WTC11 (cell line): ENCODE measurements at regions not wholly inside any gene's neighbourhood (a gene's known extent, or its start where the extent isn't known, plus 50 kb on each side); places are given as distances from the start of the nearest gene placed in this dataset.

Experiments
- ATAC-seq: fragments of 200-7000 bp; cut with Tn5 transposase; 2 replicates; pipeline ENCODE4 v1.10.0; 2021; ENCODE audit warnings: mild to moderate bottlenecking, moderate library complexity
- CTCF ChIA-PET: fragments of 300-600 bp; sonication (Branson Sonifier 250); formaldehyde crosslinking; loops from one replicate; lab custom pipeline; 2021; ENCODE audit warnings: antibody characterized with exemption; lab: Charles Lee
- POLR2A ChIA-PET: fragments of 350-600 bp; sonication (Branson Sonifier 250); formaldehyde crosslinking; loops from one replicate; lab custom pipeline; 2021; ENCODE audit warnings: antibody characterized with exemption; lab: Charles Lee
- DNase-seq: peaks from one replicate; pipeline ENCODE4 v3.0.0; 2021; ENCODE audit warnings: low spot score
- H3K27ac Mint-ChIP-seq: 2 replicates; pipeline ENCODE4 v1.8.0; 2021; ENCODE audit warnings: mixed read lengths
- H3K27me3 Mint-ChIP-seq: 2 replicates; pipeline ENCODE4 v1.8.0; 2021; ENCODE audit warnings: low read depth, mild to moderate bottlenecking, moderate library complexity, mixed read lengths
- H3K36me3 Mint-ChIP-seq: 2 replicates; pipeline ENCODE4 v1.8.0; 2021; ENCODE audit warnings: mixed read lengths
- H3K4me1 Mint-ChIP-seq: 2 replicates; pipeline ENCODE4 v1.8.0; 2022; ENCODE audit warnings: mixed read lengths
- H3K4me3 Mint-ChIP-seq: 2 replicates; pipeline ENCODE4 v1.8.0; 2021; ENCODE audit warnings: mild to moderate bottlenecking, moderate library complexity, mixed read lengths
- H3K9me3 Mint-ChIP-seq: 2 replicates; pipeline ENCODE4 v1.8.0; 2021; ENCODE audit warnings: mixed read lengths
- CREB1 ChIP-seq: sonication (generic); formaldehyde crosslinking; IDR thresholded peaks from 2 replicates; pipeline ENCODE4 v1.8.0; 2023; ENCODE audit warnings: mild to moderate bottlenecking, missing genetic modification reagents
- ETV6 ChIP-seq: sonication (generic); formaldehyde crosslinking; IDR thresholded peaks from 2 replicates; pipeline ENCODE4 v1.8.1; 2022; ENCODE audit warnings: mild to moderate bottlenecking, missing genetic modification reagents
- GTF2I ChIP-seq: fragments of 250-450 bp; sonication (Bioruptor Pico); conservative IDR thresholded peaks from 2 replicates; pipeline ENCODE4 v1.4.0; 2021; ENCODE audit warnings: mild to moderate bottlenecking
- KAT7 ChIP-seq: sonication (generic); formaldehyde crosslinking; IDR thresholded peaks from 2 replicates; pipeline ENCODE4 v1.8.1; 2023; ENCODE audit warnings: missing genetic modification reagents, mild to moderate bottlenecking, borderline replicate concordance
- MXD4 ChIP-seq: fragments of 250-450 bp; sonication (Bioruptor Pico); IDR thresholded peaks from 2 replicates; pipeline ENCODE4 v1.8.0; 2021; ENCODE audit warnings: mild to moderate bottlenecking, moderate library complexity, borderline replicate concordance
- NFE2L1 ChIP-seq: sonication (generic); formaldehyde crosslinking; IDR thresholded peaks from 2 replicates; pipeline ENCODE4 v1.8.1; 2023; ENCODE audit warnings: missing genetic modification reagents
- RORB ChIP-seq: fragments of 250-450 bp; sonication (Bioruptor Pico); IDR thresholded peaks from 2 replicates; pipeline ENCODE4 v1.9.0; 2021; ENCODE audit warnings: mild to moderate bottlenecking
- SMAD3 ChIP-seq: sonication (generic); formaldehyde crosslinking; IDR thresholded peaks from 2 replicates; pipeline ENCODE4 v1.8.0; 2022; ENCODE audit warnings: missing genetic modification reagents, mild to moderate bottlenecking, borderline replicate concordance
- SMAD4 ChIP-seq: sonication (generic); formaldehyde crosslinking; IDR thresholded peaks from 2 replicates; pipeline ENCODE4 v1.8.0; 2022; ENCODE audit warnings: mild to moderate bottlenecking, missing genetic modification reagents
- TP53 ChIP-seq: sonication (generic); formaldehyde crosslinking; IDR thresholded peaks from 2 replicates; pipeline ENCODE4 v1.8.1; 2023; ENCODE audit warnings: mild to moderate bottlenecking, missing genetic modification reagents
- ZBTB21 ChIP-seq: sonication (generic); formaldehyde crosslinking; IDR thresholded peaks from 2 replicates; pipeline ENCODE4 v1.8.1; 2023; ENCODE audit warnings: mild to moderate bottlenecking, missing genetic modification reagents, borderline replicate concordance
- ZNF121 ChIP-seq: sonication (generic); formaldehyde crosslinking; IDR thresholded peaks from 2 replicates; pipeline ENCODE4 v1.8.0; 2023; ENCODE audit warnings: missing genetic modification reagents
- ZNF232 ChIP-seq: sonication (generic); formaldehyde crosslinking; IDR thresholded peaks from 2 replicates; pipeline ENCODE4 v1.8.0; 2022; ENCODE audit warnings: mild to moderate bottlenecking, missing genetic modification reagents
- TF ChIP-seq, protein P1 (sequence below): sonication (generic); formaldehyde crosslinking; IDR thresholded peaks from 2 replicates; pipeline ENCODE4 v1.8.1; 2022; ENCODE audit warnings: low read depth, missing genetic modification reagents, borderline replicate concordance
- TF ChIP-seq, protein P2 (sequence below): sonication (generic); formaldehyde crosslinking; conservative IDR thresholded peaks from 2 replicates; pipeline ENCODE4 v1.8.1; 2023; ENCODE audit warnings: mild to moderate bottlenecking, low read depth, missing genetic modification reagents, moderate library complexity
- TF ChIP-seq, protein P3 (sequence below): sonication (generic); formaldehyde crosslinking; IDR thresholded peaks from 2 replicates; pipeline ENCODE4 v1.8.0; 2022; ENCODE audit warnings: mild to moderate bottlenecking, missing genetic modification reagents
- TF ChIP-seq, protein P4 (sequence below): fragments of 250-450 bp; sonication (Bioruptor Pico); IDR thresholded peaks from 2 replicates; pipeline ENCODE4 v1.9.0; 2021; ENCODE audit warnings: mild to moderate bottlenecking, borderline replicate concordance
- TF ChIP-seq, protein P5 (sequence below): sonication (generic); formaldehyde crosslinking; IDR thresholded peaks from 2 replicates; pipeline ENCODE4 v1.8.1; 2022; ENCODE audit warnings: missing genetic modification reagents, borderline replicate concordance

DNA sequence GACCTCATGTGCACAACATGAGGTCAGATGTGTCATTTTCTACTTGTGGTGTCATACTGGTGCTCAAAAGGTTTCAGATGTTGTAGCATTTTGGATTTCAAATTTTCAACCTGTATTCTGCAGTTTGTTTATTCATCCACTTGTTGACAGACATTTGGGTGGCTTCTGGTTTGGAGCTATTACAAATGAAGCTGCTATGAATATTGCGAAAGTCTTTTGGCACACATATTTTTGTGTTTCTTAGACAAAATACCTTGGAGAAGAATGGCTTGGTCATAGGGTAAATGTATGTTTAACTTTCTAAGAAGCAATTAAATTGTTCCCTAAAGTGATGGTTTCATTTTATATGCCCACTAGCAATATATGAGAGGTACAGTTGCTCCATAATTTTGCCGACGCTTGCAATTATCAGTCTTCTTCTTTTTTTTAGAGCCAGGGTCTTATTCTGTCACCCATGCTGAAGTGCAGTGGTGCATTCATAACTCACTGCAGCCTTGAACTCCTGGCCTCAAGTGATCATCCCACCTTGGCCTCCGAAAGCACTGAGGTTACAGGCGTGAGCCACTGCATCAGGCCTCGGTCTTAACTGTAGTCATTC, 70.7 kb upstream of the TRPC7 start:
- TF ChIP-seq, protein P1, sequence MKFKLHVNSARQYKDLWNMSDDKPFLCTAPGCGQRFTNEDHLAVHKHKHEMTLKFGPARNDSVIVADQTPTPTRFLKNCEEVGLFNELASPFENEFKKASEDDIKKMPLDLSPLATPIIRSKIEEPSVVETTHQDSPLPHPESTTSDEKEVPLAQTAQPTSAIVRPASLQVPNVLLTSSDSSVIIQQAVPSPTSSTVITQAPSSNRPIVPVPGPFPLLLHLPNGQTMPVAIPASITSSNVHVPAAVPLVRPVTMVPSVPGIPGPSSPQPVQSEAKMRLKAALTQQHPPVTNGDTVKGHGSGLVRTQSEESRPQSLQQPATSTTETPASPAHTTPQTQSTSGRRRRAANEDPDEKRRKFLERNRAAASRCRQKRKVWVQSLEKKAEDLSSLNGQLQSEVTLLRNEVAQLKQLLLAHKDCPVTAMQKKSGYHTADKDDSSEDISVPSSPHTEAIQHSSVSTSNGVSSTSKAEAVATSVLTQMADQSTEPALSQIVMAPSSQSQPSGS: no peak
- TF ChIP-seq, protein P2, sequence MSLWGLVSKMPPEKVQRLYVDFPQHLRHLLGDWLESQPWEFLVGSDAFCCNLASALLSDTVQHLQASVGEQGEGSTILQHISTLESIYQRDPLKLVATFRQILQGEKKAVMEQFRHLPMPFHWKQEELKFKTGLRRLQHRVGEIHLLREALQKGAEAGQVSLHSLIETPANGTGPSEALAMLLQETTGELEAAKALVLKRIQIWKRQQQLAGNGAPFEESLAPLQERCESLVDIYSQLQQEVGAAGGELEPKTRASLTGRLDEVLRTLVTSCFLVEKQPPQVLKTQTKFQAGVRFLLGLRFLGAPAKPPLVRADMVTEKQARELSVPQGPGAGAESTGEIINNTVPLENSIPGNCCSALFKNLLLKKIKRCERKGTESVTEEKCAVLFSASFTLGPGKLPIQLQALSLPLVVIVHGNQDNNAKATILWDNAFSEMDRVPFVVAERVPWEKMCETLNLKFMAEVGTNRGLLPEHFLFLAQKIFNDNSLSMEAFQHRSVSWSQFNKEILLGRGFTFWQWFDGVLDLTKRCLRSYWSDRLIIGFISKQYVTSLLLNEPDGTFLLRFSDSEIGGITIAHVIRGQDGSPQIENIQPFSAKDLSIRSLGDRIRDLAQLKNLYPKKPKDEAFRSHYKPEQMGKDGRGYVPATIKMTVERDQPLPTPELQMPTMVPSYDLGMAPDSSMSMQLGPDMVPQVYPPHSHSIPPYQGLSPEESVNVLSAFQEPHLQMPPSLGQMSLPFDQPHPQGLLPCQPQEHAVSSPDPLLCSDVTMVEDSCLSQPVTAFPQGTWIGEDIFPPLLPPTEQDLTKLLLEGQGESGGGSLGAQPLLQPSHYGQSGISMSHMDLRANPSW (CRISPR knock-in tag): no peak
- TF ChIP-seq NFE2L1 (no peak), SMAD4 (no peak), RORB (CRISPR knock-in tag) (no peak)
- TF ChIP-seq, protein P3, sequence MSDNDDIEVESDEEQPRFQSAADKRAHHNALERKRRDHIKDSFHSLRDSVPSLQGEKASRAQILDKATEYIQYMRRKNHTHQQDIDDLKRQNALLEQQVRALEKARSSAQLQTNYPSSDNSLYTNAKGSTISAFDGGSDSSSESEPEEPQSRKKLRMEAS (CRISPR knock-in tag): no peak
- Mint-ChIP-seq H3K4me1 (peaks cover 3% of the 10 kb centered on the region; the same call in 1 of the 2 replicates), H3K27me3 (peaks cover 5% of the 10 kb centered on the region), H3K27ac (no peak overlapping the region), H3K4me3 (no peak overlapping the region), H3K36me3 (no peaks in the 10 kb centered on the region), H3K9me3 (no peaks in the 10 kb centered on the region)
- ATAC-seq (no peak), DNase-seq (no peak)
- ChIA-PET CTCF (no interaction called here), POLR2A (no interaction called here)

DNA sequence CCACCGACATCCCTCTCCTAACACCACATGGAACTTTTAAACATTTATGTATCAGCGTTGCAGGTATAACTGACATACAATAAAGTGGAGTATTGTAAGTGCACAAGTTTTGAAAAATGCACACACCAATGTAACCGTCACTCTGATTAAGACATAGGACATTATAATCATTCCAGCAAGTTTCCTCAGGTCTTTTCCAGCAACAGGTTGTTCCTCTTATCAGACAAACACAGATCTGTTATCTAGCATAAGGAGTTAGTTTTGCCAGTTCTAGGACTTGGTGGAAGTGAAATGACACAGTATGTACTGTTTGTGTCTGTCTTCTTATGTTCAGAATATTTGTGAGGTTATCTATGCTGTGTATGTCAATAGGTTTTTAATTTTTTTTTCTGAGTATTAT, 69.5 kb upstream of the TRPC7 start:
- DNase-seq (no peak), ATAC-seq (no peak)
- Mint-ChIP-seq H3K36me3 (no peaks in the 10 kb centered on the region), H3K4me3 (no peak overlapping the region)
- TF ChIP-seq, protein P4, sequence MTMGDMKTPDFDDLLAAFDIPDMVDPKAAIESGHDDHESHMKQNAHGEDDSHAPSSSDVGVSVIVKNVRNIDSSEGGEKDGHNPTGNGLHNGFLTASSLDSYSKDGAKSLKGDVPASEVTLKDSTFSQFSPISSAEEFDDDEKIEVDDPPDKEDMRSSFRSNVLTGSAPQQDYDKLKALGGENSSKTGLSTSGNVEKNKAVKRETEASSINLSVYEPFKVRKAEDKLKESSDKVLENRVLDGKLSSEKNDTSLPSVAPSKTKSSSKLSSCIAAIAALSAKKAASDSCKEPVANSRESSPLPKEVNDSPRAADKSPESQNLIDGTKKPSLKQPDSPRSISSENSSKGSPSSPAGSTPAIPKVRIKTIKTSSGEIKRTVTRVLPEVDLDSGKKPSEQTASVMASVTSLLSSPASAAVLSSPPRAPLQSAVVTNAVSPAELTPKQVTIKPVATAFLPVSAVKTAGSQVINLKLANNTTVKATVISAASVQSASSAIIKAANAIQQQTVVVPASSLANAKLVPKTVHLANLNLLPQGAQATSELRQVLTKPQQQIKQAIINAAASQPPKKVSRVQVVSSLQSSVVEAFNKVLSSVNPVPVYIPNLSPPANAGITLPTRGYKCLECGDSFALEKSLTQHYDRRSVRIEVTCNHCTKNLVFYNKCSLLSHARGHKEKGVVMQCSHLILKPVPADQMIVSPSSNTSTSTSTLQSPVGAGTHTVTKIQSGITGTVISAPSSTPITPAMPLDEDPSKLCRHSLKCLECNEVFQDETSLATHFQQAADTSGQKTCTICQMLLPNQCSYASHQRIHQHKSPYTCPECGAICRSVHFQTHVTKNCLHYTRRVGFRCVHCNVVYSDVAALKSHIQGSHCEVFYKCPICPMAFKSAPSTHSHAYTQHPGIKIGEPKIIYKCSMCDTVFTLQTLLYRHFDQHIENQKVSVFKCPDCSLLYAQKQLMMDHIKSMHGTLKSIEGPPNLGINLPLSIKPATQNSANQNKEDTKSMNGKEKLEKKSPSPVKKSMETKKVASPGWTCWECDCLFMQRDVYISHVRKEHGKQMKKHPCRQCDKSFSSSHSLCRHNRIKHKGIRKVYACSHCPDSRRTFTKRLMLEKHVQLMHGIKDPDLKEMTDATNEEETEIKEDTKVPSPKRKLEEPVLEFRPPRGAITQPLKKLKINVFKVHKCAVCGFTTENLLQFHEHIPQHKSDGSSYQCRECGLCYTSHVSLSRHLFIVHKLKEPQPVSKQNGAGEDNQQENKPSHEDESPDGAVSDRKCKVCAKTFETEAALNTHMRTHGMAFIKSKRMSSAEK (CRISPR knock-in tag): no peak
- TF ChIP-seq, protein P5, sequence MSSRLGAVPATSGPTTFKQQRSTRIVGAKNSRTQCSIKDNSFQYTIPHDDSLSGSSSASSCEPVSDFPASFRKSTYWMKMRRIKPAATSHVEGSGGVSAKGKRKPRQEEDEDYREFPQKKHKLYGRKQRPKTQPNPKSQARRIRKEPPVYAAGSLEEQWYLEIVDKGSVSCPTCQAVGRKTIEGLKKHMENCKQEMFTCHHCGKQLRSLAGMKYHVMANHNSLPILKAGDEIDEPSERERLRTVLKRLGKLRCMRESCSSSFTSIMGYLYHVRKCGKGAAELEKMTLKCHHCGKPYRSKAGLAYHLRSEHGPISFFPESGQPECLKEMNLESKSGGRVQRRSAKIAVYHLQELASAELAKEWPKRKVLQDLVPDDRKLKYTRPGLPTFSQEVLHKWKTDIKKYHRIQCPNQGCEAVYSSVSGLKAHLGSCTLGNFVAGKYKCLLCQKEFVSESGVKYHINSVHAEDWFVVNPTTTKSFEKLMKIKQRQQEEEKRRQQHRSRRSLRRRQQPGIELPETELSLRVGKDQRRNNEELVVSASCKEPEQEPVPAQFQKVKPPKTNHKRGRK (CRISPR knock-in tag): no peak
- TF ChIP-seq ETV6 (CRISPR knock-in tag) (no peak), TP53 (no peak), CREB1 (no peak), ZBTB21 (CRISPR knock-in tag) (no peak), ZNF121 (CRISPR knock-in tag) (no peak), SMAD3 (no peak), KAT7 (CRISPR knock-in tag) (no peak), GTF2I (CRISPR knock-in tag) (no peak), ZNF232 (CRISPR knock-in tag) (no peak), MXD4 (no peak)
- TF ChIP-seq, all 79 proteins: peak for 0
- ChIA-PET POLR2A (no interaction called here), CTCF (no interaction called here)
- H3K27me3 Mint-ChIP-seq: peaks cover 5% of the 10 kb centered on the region
- H3K27ac Mint-ChIP-seq: no peak overlapping the region
- no peaks in the 10 kb centered on the region for H3K9me3 Mint-ChIP-seq
- H3K4me1 Mint-ChIP-seq: peaks cover 3% of the 10 kb centered on the region; the same call in 1 of the 2 replicates
